BJ (cell line): ENCODE measurements at regions not wholly inside any gene's neighbourhood (a gene's known extent, or its start where the extent isn't known, plus 50 kb on each side); places are given as distances from the start of the nearest gene placed in this dataset.

Experiments
- CTCF ChIA-PET: fragments of 350-600 bp; formaldehyde crosslinking; extraction: SDS; loops from one replicate; lab custom pipeline; 2021; ENCODE audit warnings: antibody characterized with exemption, inconsistent platforms; lab: Yijun Ruan, JAX
- POLR2A ChIA-PET: fragments of 300-600 bp; sonication (Branson Sonifier 250); formaldehyde crosslinking; extraction: SDS; loops from one replicate; lab custom pipeline; 2021; ENCODE audit warnings: antibody characterized with exemption; lab: Charles Lee
- DNase-seq: peaks from one replicate; pipeline ENCODE4 v3.0.0-alpha.2; 2011; ENCODE audit warnings: low read depth
- H3K27me3 ChIP-seq: 2 replicates; pipeline ENCODE4 v1.6.0; 2011; ENCODE audit warnings: low read length; ENCODE audit not compliant: control insufficient read depth, insufficient read depth
- H3K36me3 ChIP-seq: 2 replicates; pipeline ENCODE4 v1.5.1; 2011; ENCODE audit warnings: low read length; ENCODE audit not compliant: control insufficient read depth, insufficient read depth
- H3K4me3 ChIP-seq: 2 replicates; pipeline ENCODE4 v1.5.1; 2011; ENCODE audit warnings: low read depth, mild to moderate bottlenecking, control low read depth, low read length
- TF ChIP-seq, protein P1 (sequence below): IDR thresholded peaks from 2 replicates; pipeline ENCODE4 v1.5.1; 2011; ENCODE audit warnings: low read depth, mild to moderate bottlenecking, control low read depth, inconsistent platforms, low read length, moderate library complexity; ENCODE audit not compliant: insufficient read depth

DNA sequence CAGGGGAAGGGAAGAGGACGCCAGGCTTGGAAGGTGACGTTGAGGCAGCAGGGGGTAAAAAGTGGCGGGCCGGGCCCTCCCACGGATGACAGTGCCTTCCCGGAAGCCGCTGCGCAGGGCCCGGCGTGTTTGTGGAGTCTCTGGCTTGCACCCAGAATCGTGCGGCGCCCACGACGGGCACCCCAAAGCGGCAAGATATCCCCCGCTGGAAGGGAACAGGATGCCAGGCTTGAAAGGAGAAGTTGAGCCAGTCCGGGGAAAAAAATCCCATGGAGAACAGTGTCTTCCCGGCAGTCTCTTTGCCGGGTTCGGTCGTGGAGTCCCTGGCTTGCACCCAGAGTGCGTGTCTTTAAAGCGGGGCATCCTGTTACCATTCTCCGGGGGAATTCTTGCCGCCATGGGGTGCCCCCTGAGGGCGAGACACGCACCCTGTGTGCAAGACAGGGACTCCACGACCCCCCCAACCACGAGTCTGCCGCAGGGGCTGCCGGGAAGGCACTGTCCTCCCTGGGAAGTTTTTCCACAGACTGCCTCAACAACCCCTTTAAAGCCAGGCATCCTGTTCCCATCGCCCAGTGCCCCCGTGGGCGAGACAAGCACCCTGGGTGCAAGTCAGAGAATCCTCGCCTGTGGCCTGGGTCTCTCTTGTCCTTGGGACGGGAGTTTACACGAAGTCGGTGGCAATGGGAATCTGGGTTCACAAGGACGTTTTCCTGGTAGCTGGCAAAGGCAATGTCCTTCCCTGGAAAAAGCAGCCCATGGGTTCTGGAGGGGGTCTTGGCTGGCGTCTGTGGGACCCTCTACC is 156.1 kb upstream of the ALG10B start:
- TF ChIP-seq, protein P1, sequence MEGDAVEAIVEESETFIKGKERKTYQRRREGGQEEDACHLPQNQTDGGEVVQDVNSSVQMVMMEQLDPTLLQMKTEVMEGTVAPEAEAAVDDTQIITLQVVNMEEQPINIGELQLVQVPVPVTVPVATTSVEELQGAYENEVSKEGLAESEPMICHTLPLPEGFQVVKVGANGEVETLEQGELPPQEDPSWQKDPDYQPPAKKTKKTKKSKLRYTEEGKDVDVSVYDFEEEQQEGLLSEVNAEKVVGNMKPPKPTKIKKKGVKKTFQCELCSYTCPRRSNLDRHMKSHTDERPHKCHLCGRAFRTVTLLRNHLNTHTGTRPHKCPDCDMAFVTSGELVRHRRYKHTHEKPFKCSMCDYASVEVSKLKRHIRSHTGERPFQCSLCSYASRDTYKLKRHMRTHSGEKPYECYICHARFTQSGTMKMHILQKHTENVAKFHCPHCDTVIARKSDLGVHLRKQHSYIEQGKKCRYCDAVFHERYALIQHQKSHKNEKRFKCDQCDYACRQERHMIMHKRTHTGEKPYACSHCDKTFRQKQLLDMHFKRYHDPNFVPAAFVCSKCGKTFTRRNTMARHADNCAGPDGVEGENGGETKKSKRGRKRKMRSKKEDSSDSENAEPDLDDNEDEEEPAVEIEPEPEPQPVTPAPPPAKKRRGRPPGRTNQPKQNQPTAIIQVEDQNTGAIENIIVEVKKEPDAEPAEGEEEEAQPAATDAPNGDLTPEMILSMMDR: no peak
- ChIA-PET CTCF (no interaction called here), POLR2A (no interaction called here)

DNA sequence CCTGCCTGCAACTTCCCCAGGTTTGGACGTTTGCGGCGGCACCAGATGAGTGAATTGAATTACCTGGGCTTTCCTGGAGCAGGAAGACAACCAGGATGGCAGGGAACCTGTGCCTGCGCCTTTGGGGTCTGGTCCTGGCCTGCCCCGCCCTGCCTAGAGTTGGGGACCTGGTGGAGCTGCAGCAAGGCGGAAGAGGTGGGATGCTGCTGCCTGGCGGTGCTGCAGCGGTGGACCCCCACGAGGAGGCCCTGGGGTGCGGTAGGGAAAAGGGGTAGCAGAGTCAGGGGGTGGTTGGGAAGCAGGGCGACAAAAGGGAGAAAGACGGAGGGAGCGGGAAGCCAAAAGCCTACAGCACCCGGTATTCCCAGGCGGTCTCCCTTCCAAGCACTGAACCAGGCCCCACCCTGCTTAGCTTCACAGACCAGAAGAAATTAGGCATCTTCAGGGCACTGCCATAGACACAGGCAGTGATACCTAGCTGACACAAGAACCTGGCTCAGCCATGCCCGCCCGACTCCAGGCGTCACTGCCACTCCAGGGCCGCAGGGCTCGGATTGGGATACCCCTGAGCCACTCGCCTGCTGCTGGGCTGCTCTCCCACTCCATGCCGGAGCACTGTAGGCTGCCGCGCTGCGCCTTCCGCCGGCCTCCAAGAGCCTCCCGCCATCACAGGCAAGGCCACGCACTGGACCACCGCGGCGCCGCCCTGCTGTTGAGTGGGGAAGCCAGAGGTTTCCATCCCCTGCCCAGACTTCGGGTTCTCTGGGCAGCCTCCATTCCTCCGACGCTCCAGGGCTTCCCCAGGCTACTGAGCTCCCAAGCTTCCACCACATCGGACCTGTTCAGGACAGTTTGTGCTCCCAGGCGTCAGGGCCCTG is 155.2 kb upstream of the ALG10B start:
- no peak overlapping the region for H3K4me3 ChIP-seq
- H3K36me3 ChIP-seq: no peaks in the 10 kb centered on the region
- H3K27me3 ChIP-seq: no peaks in the 10 kb centered on the region
- DNase-seq: no peak
- TF ChIP-seq, protein P1: no peak
- ChIA-PET POLR2A (no interaction called here), CTCF (no interaction called here)

More for the DNA sequence above, 156.1 kb upstream of the ALG10B start:
- Histone ChIP-seq H3K36me3 (no peaks in the 10 kb centered on the region), H3K27me3 (no peaks in the 10 kb centered on the region), H3K4me3 (no peak overlapping the region)
- DNase-seq: no peak

DNA sequence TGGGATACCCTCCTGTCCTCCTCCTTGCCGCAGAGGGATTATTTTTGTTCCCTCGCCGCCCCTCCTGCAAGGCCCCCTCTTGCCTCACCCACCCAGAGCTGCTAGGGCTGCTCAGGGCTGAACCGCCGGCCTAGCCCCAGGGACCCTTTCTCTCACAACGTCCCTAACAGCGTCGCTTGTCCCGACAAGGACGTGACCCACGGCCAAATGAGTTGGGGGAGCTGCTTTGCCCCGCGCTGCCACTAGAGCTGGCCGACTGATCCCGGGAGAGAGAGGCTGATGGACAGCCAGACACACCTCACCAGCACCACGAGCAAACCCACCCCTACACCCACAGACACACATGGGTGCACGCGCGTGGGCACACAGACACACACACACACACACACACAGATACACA is 154.6 kb upstream of the ALG10B start:
- TF ChIP-seq, protein P1: no peak
- DNase-seq: no peak

DNA sequence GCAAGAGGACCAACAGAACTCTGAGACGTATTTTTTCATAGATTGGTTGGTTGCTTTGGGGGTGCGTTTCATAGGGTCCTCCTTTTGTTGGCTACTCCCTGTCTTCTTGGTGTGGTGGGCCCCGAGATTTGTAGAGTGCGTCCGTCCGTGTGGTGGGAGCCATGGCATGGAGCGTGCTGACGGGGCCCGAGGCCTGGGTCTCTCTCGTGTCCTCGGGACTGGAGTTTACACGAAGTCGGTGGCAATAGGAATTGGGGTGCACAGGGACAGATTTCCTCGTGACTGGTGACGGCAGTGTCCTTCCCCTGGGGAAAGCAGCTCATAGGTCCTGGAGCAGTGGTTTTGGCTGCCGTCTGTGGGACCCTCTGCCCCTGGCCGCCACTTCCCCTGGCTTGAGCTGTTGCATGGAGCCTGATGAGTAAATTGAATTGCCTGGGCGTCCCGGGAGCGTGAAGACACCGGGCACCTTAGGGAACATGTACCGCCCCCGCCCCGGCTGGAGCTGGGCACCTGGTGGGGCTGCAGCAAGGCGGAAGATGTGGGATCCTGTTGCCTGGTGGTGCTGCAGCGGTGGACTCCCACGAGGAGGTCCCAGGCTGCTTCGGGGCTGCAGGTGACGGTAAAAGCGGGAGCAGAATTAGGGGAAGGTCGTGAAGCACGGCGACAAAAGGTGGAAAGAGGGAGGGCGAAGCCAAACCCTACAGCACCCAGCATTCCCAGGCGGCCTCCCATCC is 153.7 kb upstream of the ALG10B start:
- TF ChIP-seq, protein P1: no peak
- ChIA-PET POLR2A (no interaction called here), CTCF (no interaction called here)
- no peaks in the 10 kb centered on the region for H3K27me3 ChIP-seq
- DNase-seq: no peak
- no peaks in the 10 kb centered on the region for H3K36me3 ChIP-seq
- no peak overlapping the region for H3K4me3 ChIP-seq

More for the DNA sequence above, 154.6 kb upstream of the ALG10B start:
- POLR2A ChIA-PET: no interaction called here
- Histone ChIP-seq H3K36me3 (no peaks in the 10 kb centered on the region), H3K27me3 (no peaks in the 10 kb centered on the region), H3K4me3 (no peak overlapping the region)
- CTCF ChIA-PET: no interaction called here

DNA sequence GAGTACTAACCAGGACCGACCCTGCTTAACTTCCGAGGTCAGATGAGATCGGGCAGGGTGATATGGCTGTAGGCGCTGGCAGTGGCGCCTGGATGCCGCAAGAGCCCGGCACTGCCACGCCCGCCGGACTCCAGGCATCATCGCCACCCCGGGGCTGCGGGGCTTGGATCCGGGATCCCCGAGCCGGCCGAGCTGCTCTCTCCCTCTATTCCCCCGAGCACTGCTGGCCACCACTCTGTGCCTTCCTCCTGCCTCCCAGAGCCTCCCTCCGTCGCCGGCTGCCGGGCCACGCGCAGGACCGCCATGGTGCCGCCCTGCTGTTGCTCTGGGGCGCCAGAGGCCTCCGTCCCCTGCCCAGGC is 153.2 kb upstream of the ALG10B start:
- Histone ChIP-seq H3K4me3 (no peak overlapping the region), H3K27me3 (no peaks in the 10 kb centered on the region), H3K36me3 (no peaks in the 10 kb centered on the region)
- ChIA-PET CTCF (no interaction called here), POLR2A (no interaction called here)
- no peak for DNase-seq
- TF ChIP-seq, protein P1: no peak
